PC-3 (cell line): ENCODE measurements at regions not wholly inside any gene's neighbourhood (a gene's known extent, or its start where the extent isn't known, plus 50 kb on each side); places are given as distances from the start of the nearest gene placed in this dataset.
A peak's percentile ranks its signal among the peaks of the same experiment; 100 is the strongest.
"Not testable (repeated sequence)": the region's sequence is repeated elsewhere in the genome, so short reads cannot be mapped to it uniquely, and the experiment has no call there.

Source experiments
- ATAC-seq: fragments of 200-7000 bp; cut with Tn5 transposase; 2 replicates; pipeline ENCODE4 v1.9.1; 2020; ENCODE audit warnings: mild to moderate bottlenecking, moderate library complexity
- BruUV-seq: library from RNA; stranded (reverse); fragments of 400-500 nt; replicated peaks from 2 replicates; lab custom pipeline; 2021; lab: Mats Ljungman, UMichigan
- CTCF ChIA-PET: fragments of 300-600 bp; sonication (Branson Sonifier 250); formaldehyde crosslinking; loops from one replicate; lab custom pipeline; 2022; ENCODE audit warnings: antibody characterized with exemption; lab: Charles Lee
- POLR2A ChIA-PET: fragments of 300-600 bp; sonication (Branson Sonifier 250); formaldehyde crosslinking; loops from one replicate; lab custom pipeline; 2022; ENCODE audit warnings: antibody characterized with exemption; ENCODE audit not compliant: unreplicated experiment; lab: Charles Lee
- DNase-seq: peaks from one replicate; pipeline ENCODE4 v3.0.0-alpha.2; 2015
- H2AFZ ChIP-seq: fragments of 300-600 bp; sonication (generic); 2 replicates; pipeline ENCODE4 v1.6.0; 2016; ENCODE audit warnings: antibody characterized with exemption, low read length
- H3F3A ChIP-seq: fragments of 300-600 bp; sonication (generic); one replicate; pipeline ENCODE4 v1.6.0; 2017; ENCODE audit warnings: antibody characterized with exemption, low read length, control low read depth, mild to moderate bottlenecking; ENCODE audit not compliant: unreplicated experiment
- H3K27ac ChIP-seq: fragments of 300-600 bp; sonication (generic); 2 replicates; pipeline ENCODE4 v1.5.1; 2016; ENCODE audit warnings: mild to moderate bottlenecking, low read length
- H3K27me3 ChIP-seq: fragments of 300-600 bp; sonication (generic); 2 replicates; pipeline ENCODE4 v1.6.1; 2016; ENCODE audit warnings: low read length, mixed read lengths
- H3K36me3 ChIP-seq: fragments of 300-600 bp; sonication (generic); 2 replicates; pipeline ENCODE4 v1.6.1; 2016; ENCODE audit warnings: low read depth, mixed run types, low read length, mixed read lengths
- H3K4me1 ChIP-seq: fragments of 300-600 bp; sonication (generic); 2 replicates; pipeline ENCODE4 v1.5.1; 2016; ENCODE audit warnings: low read length; ENCODE audit not compliant: insufficient read depth
- H3K4me2 ChIP-seq: fragments of 300-600 bp; sonication (generic); 2 replicates; pipeline ENCODE4 v1.6.0; 2016; ENCODE audit warnings: low read length
- H3K4me3 ChIP-seq: fragments of 300-600 bp; sonication (generic); 2 replicates; pipeline ENCODE4 v1.5.1; 2016; ENCODE audit warnings: mild to moderate bottlenecking, low read length, mixed read lengths
- H3K79me2 ChIP-seq: fragments of 300-600 bp; sonication (generic); 2 replicates; pipeline ENCODE4 v1.6.1; 2017; ENCODE audit warnings: low read length, mixed read lengths
- H3K9ac ChIP-seq: fragments of 300-600 bp; sonication (generic); 2 replicates; pipeline ENCODE4 v1.6.0; 2016; ENCODE audit warnings: mild to moderate bottlenecking, low read length
- H3K9me2 ChIP-seq: fragments of 300-600 bp; sonication (generic); replicated peaks from 2 replicates; pipeline ENCODE4 v1.6.1; 2016; ENCODE audit warnings: mixed run types, low read length, mixed read lengths
- H3K9me3 ChIP-seq: fragments of 300-600 bp; sonication (generic); 2 replicates; pipeline ENCODE4 v1.6.1; 2016; ENCODE audit warnings: low read length, mixed read lengths
- H4K20me1 ChIP-seq: fragments of 300-600 bp; sonication (generic); 2 replicates; pipeline ENCODE4 v1.6.1; 2016; ENCODE audit warnings: low read length, mixed read lengths
- CTCF ChIP-seq: fragments of 300-600 bp; sonication (generic); conservative IDR thresholded peaks from 2 replicates; pipeline ENCODE4 v1.5.1; 2017; ENCODE audit warnings: antibody characterized with exemption, low read depth, mild to moderate bottlenecking, low read length
- intact Hi-C: fragments of 100-400 bp; cut with micrococcal nuclease; formaldehyde crosslinking; loops from 2 replicates; pipeline ENCODE4 v1.9.0; 2023

GRCh38 chr2:132349092-132349687 is 67.4 kb upstream of the GPR39 start:
- ChIA-PET CTCF (interaction anchor here (0.6 to 1.0 kb wide), 6 partner anchors 67 to 798 kb away, joined by 3 to 12 read pairs (median 4); partner anchors contain the start of gene GPR39), POLR2A (interaction anchor here (1.1 kb wide), 1 partner anchor 68 kb away, joined by 3 read pairs; no protein-coding TSS in a partner anchor)
- not testable (repeated sequence) for H3K36me3 ChIP-seq, H3F3A ChIP-seq, H3K27me3 ChIP-seq, H4K20me1 ChIP-seq, BruUV-seq, H3K9me2 ChIP-seq, H3K79me2 ChIP-seq, H3K9me3 ChIP-seq, H3K27ac ChIP-seq, H3K9ac ChIP-seq
- peak overlapping the region; percentile 65; the same call in 1 of the 2 replicates for H2AFZ ChIP-seq
- intact Hi-C loops, result loop anchor here (10.0 kb wide), 1 partner anchor 326 kb away; the partner anchor contains the start of gene LYPD1
- peak overlapping the region; percentile 44; the same call in 1 of the 2 replicates for H3K4me3 ChIP-seq
- peak overlapping the region; percentile 73 for H3K4me2 ChIP-seq
- TF ChIP-seq CTCF, result peak; percentile 67
- 0 out of 2 replicates have a peak, but pooled peaks have one; percentile 7 for ATAC-seq
- peaks cover 11% of the 10 kb centered on the region; the same call in 1 of the 2 replicates for H3K4me1 ChIP-seq
- peak; percentile 79 for DNase-seq

- H3K27me3 ChIP-seq, H3F3A ChIP-seq, CTCF ChIA-PET, H3K9me3 ChIP-seq, DNase-seq, H3K9ac ChIP-seq, H4K20me1 ChIP-seq, H3K27ac ChIP-seq, POLR2A ChIA-PET, H3K4me1 ChIP-seq, H2AFZ ChIP-seq, BruUV-seq, H3K36me3 ChIP-seq, H3K79me2 ChIP-seq, ATAC-seq, H3K9me2 ChIP-seq: not testable (repeated sequence)
- peak overlapping the region; percentile 81 for H3K4me2 ChIP-seq
- peak overlapping the region; percentile 67 for H3K4me3 ChIP-seq
- intact Hi-C loops, result loop anchor here (2.0 to 5.0 kb wide), 2 partner anchors 65 to 86 kb away; partner anchors contain the start of gene GPR39
Measured at GRCh38 chr2:132351668-132352067, 64.9 kb upstream of the GPR39 start.

GRCh38 chr2:132352481-132353001 is 64.1 kb upstream of the GPR39 start:
- peak; percentile 92 for DNase-seq

GRCh38 chr2:132353380-132353779 is 63.2 kb upstream of the GPR39 start:
- CTCF ChIA-PET, H3K27ac ChIP-seq: not testable (repeated sequence)
- peak overlapping the region; percentile 85 for H3K4me2 ChIP-seq

More at GRCh38 chr2:132352481-132353001, 64.1 kb upstream of the GPR39 start:
- H3K4me1 ChIP-seq, H3K9me3 ChIP-seq, CTCF ChIA-PET, BruUV-seq, H3K9me2 ChIP-seq, H3K79me2 ChIP-seq, H3F3A ChIP-seq, H3K27me3 ChIP-seq, H3K36me3 ChIP-seq, H4K20me1 ChIP-seq: not testable (repeated sequence)
- intact Hi-C loops, result loop anchor here (2.0 to 5.0 kb wide), 2 partner anchors 64 to 85 kb away; partner anchors contain the start of gene GPR39
- ATAC-seq, result peak; percentile 96
- H2AFZ ChIP-seq, result peak overlapping the region; percentile 64
- H3K4me3 ChIP-seq, result peak overlapping the region; percentile 67
- peak overlapping the region; percentile 81 for H3K4me2 ChIP-seq
- H3K27ac ChIP-seq, result peak overlapping the region; percentile 32; the same call in 1 of the 2 replicates
- POLR2A ChIA-PET, result interaction anchor here (0.6 kb wide), 2 partner anchors 307 to 1543 kb away, joined by 3 to 5 read pairs; no protein-coding TSS in a partner anchor
- H3K9ac ChIP-seq, result peak overlapping the region; percentile 61; the same call in 1 of the 2 replicates

GRCh38 chr2:132360964-132361363 is 55.6 kb upstream of the GPR39 start:
- H3F3A ChIP-seq, H3K4me1 ChIP-seq, POLR2A ChIA-PET, ATAC-seq, H3K4me2 ChIP-seq, H4K20me1 ChIP-seq, H2AFZ ChIP-seq, H3K9ac ChIP-seq, H3K9me2 ChIP-seq, H3K9me3 ChIP-seq, DNase-seq, BruUV-seq, H3K27me3 ChIP-seq, H3K4me3 ChIP-seq, intact Hi-C loops, CTCF ChIA-PET, H3K36me3 ChIP-seq, H3K27ac ChIP-seq, H3K79me2 ChIP-seq: not testable (repeated sequence)

More at GRCh38 chr2:132353380-132353779, 63.2 kb upstream of the GPR39 start:
- H3K4me1 ChIP-seq, H4K20me1 ChIP-seq, H3K36me3 ChIP-seq, POLR2A ChIA-PET, H3K79me2 ChIP-seq, BruUV-seq, H3F3A ChIP-seq, H3K9me2 ChIP-seq, H3K9me3 ChIP-seq, H3K27me3 ChIP-seq: not testable (repeated sequence)
- ATAC-seq (peak; percentile 9; the same call in 1 of the 2 replicates), DNase-seq (peak; percentile 65)
- intact Hi-C loops, result loop anchor here (2.0 to 5.0 kb wide), 2 partner anchors 63 to 84 kb away; partner anchors contain the start of gene GPR39
- peak overlapping the region; percentile 61 for H3K9ac ChIP-seq
- H2AFZ ChIP-seq, result peak overlapping the region; percentile 90
- peak overlapping the region; percentile 67 for H3K4me3 ChIP-seq
